Fibroblast of villous mesenchyme (primary cell): ENCODE measurements at regions not wholly inside any gene's neighbourhood (a gene's known extent, or its start where the extent isn't known, plus 50 kb on each side); places are given as distances from the start of the nearest gene placed in this dataset.

Experiments used
- DNase-seq: peaks from one replicate; pipeline ENCODE4 v3.0.0-alpha.2; 2010; ENCODE audit warnings: low read depth
- H3K4me3 ChIP-seq: 2 replicates; pipeline ENCODE4 v1.5.1; 2011; ENCODE audit warnings: low read depth, mild to moderate bottlenecking, low read length
- TF ChIP-seq, protein P1 (sequence below): IDR thresholded peaks from 2 replicates; pipeline ENCODE4 v1.5.1; 2012; ENCODE audit warnings: low read depth, mild to moderate bottlenecking, low read length; ENCODE audit not compliant: insufficient read depth

GRCh38 chr4:78683352-78683751 is 92.8 kb upstream of the BMP2K start:
- H3K4me3 ChIP-seq, result no peak overlapping the region
- TF ChIP-seq, protein P1, sequence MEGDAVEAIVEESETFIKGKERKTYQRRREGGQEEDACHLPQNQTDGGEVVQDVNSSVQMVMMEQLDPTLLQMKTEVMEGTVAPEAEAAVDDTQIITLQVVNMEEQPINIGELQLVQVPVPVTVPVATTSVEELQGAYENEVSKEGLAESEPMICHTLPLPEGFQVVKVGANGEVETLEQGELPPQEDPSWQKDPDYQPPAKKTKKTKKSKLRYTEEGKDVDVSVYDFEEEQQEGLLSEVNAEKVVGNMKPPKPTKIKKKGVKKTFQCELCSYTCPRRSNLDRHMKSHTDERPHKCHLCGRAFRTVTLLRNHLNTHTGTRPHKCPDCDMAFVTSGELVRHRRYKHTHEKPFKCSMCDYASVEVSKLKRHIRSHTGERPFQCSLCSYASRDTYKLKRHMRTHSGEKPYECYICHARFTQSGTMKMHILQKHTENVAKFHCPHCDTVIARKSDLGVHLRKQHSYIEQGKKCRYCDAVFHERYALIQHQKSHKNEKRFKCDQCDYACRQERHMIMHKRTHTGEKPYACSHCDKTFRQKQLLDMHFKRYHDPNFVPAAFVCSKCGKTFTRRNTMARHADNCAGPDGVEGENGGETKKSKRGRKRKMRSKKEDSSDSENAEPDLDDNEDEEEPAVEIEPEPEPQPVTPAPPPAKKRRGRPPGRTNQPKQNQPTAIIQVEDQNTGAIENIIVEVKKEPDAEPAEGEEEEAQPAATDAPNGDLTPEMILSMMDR, result no peak
- DNase-seq, result no peak

- TF ChIP-seq, protein P1, result no peak
- no peak overlapping the region for H3K4me3 ChIP-seq
- no peak for DNase-seq
Measured at GRCh38 chr4:78684325-78685079, 91.6 kb upstream of the BMP2K start.

- no peak for DNase-seq
- H3K4me3 ChIP-seq, result no peak overlapping the region
- TF ChIP-seq, protein P1, result no peak
Measured at GRCh38 chr4:78687818-78688217, 88.3 kb upstream of the BMP2K start.

GRCh38 chr4:78688366-78688765 is 87.8 kb upstream of the BMP2K start:
- TF ChIP-seq, protein P1, result no peak
- no peak overlapping the region for H3K4me3 ChIP-seq
- DNase-seq, result no peak

- no peak overlapping the region for H3K4me3 ChIP-seq
- no peak for DNase-seq
- TF ChIP-seq, protein P1, result no peak
Measured at GRCh38 chr4:78689261-78689660, 86.9 kb upstream of the BMP2K start.

- DNase-seq, result no peak
- TF ChIP-seq, protein P1, result no peak
- H3K4me3 ChIP-seq, result no peak overlapping the region
Measured at GRCh38 chr4:78689700-78690323, 86.3 kb upstream of the BMP2K start.

DNA sequence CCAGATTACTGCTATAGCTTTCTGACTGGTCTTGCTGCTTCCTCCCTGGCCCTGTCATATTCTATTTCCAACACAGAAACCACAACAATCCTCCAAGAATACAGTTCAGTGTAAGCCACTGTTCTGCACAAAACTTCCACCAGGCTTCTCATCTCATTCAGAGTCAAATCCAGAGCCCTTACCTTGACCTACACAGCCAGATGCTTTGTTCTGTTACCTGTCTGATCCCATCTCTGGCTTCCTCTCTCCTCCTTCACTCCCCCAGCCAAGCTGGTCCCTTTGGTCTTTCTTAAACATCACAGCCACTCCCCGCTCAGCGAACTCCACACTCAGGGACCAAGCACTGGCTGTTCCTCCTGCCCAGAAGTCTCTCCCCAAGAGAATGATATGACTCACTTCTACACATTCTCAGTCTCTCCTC is 84.8 kb upstream of the BMP2K start:
- no peak overlapping the region for H3K4me3 ChIP-seq
- TF ChIP-seq, protein P1, result no peak
- no peak for DNase-seq
